ENCODE measurements at regions not wholly inside any gene's neighbourhood (a gene's known extent, or its start where the extent isn't known, plus 50 kb on each side); places are given as distances from the start of the nearest gene placed in this dataset.

- no peak for TF ChIP-seq EZH2phosphoT487 (IDR thresholded peaks at IDR 0.05; ENCODE audit: borderline replicate concordance, low read depth, low read length)
- TF ChIP-seq, protein P1, sequence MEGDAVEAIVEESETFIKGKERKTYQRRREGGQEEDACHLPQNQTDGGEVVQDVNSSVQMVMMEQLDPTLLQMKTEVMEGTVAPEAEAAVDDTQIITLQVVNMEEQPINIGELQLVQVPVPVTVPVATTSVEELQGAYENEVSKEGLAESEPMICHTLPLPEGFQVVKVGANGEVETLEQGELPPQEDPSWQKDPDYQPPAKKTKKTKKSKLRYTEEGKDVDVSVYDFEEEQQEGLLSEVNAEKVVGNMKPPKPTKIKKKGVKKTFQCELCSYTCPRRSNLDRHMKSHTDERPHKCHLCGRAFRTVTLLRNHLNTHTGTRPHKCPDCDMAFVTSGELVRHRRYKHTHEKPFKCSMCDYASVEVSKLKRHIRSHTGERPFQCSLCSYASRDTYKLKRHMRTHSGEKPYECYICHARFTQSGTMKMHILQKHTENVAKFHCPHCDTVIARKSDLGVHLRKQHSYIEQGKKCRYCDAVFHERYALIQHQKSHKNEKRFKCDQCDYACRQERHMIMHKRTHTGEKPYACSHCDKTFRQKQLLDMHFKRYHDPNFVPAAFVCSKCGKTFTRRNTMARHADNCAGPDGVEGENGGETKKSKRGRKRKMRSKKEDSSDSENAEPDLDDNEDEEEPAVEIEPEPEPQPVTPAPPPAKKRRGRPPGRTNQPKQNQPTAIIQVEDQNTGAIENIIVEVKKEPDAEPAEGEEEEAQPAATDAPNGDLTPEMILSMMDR (conservative IDR thresholded peaks at IDR 0.05; ENCODE audit: low read length), result no peak
- Histone ChIP-seq H2AFZ (ENCODE audit: low read length) (no peak overlapping the region), H4K20me1 (ENCODE audit: insufficient read depth, low read length) (no peaks in the 10 kb centered on the region), H3K4me2 (ENCODE audit: low read length) (no peak overlapping the region), H3K4me3 (ENCODE audit: low read depth, low read length, poor library complexity, severe bottlenecking) (no peak overlapping the region), H3K36me3 (ENCODE audit: insufficient read depth, low read length) (no peaks in the 10 kb centered on the region), H3K27ac (ENCODE audit: low read depth, low read length, poor library complexity, severe bottlenecking) (no peak overlapping the region), H3K4me1 (ENCODE audit: insufficient read depth, low read length, poor library complexity, severe bottlenecking) (no peaks in the 10 kb centered on the region), H3K9me3 (ENCODE audit: low read length) (no peaks in the 10 kb centered on the region), H3K9me2 (ENCODE audit: insufficient read depth, low read length) (no peaks in the 10 kb centered on the region), H3K79me2 (ENCODE audit: insufficient read depth, low read depth, low read length) (no peaks in the 10 kb centered on the region)
- ChIA-PET CTCF (ENCODE audit: unreplicated experiment) (no interaction called here), POLR2A (no interaction called here)
- DNase-seq (ENCODE audit: low spot score), result no peak
- intact Hi-C loops (cut with micrococcal nuclease; ENCODE audit: unreplicated experiment), result no loop called here
- no TSS peak for BruUV-seq (replicated peaks)
Measured at GRCh38 chr14:100980823-100981222, 77.3 kb upstream of the RTL1 start.

DNA sequence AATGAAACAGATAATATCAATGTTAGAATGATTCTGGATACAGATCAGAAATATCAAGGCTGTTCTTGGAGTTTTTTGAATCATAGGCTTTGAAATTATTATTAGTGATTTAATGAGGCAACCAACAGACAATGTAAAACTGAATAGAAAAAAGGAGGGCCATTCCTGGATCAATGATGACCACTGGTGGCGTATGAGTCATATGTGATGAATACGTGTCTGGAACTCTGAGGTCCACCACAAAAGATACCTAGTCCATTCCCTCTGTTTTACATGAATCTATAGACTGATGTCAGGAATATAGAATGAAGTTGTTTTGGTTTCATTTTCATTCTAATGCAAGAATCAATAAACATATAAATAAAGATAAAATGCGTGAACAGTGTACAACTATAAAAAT, 78.3 kb upstream of the RTL1 start:
- ChIA-PET POLR2A (no interaction called here), CTCF (ENCODE audit: unreplicated experiment) (no interaction called here)
- no peaks in the 10 kb centered on the region for H3K4me1 ChIP-seq (ENCODE audit: insufficient read depth, low read length, poor library complexity, severe bottlenecking)
- no TSS peak for BruUV-seq (replicated peaks)
- no peaks in the 10 kb centered on the region for H4K20me1 ChIP-seq (ENCODE audit: insufficient read depth, low read length)
- intact Hi-C loops (cut with micrococcal nuclease; ENCODE audit: unreplicated experiment), result no loop called here
- H3K9me3 ChIP-seq (ENCODE audit: low read length), result no peaks in the 10 kb centered on the region
- H3K4me2 ChIP-seq (ENCODE audit: low read length), result no peak overlapping the region
- TF ChIP-seq EZH2phosphoT487 (IDR thresholded peaks at IDR 0.05; ENCODE audit: borderline replicate concordance, low read depth, low read length), result no peak
- TF ChIP-seq, protein P1 (conservative IDR thresholded peaks at IDR 0.05; ENCODE audit: low read length), result no peak
- H3K36me3 ChIP-seq (ENCODE audit: insufficient read depth, low read length), result no peaks in the 10 kb centered on the region
- no peak for DNase-seq (ENCODE audit: low spot score)
- H3K4me3 ChIP-seq (ENCODE audit: low read depth, low read length, poor library complexity, severe bottlenecking), result no peak overlapping the region
- H2AFZ ChIP-seq (ENCODE audit: low read length), result no peak overlapping the region
- H3K27ac ChIP-seq (ENCODE audit: low read depth, low read length, poor library complexity, severe bottlenecking), result no peak overlapping the region
- H3K9me2 ChIP-seq (ENCODE audit: insufficient read depth, low read length), result no peaks in the 10 kb centered on the region
- no peaks in the 10 kb centered on the region for H3K79me2 ChIP-seq (ENCODE audit: insufficient read depth, low read depth, low read length)

DNA sequence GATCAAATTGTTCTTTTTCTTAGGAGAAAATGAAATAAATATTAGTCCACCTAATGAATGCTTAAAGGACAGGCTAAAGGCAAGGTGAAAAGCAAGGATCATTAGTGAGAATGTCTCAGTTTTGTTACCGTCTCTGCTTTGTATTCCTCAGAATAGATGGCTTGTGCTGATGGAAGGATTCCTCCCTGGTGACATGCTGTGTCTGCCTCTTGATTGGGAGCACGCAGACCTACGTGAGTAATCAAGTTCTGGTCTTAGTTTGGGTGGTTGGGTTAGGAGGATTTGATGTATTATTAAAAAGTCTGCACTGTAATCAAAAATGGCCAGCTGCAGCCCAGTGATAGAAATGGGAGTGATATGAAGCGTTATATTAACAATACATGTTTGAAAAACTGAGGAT, 78.8 kb upstream of the RTL1 start:
- intact Hi-C loops (cut with micrococcal nuclease; ENCODE audit: unreplicated experiment), result no loop called here
- Histone ChIP-seq H3K79me2 (ENCODE audit: insufficient read depth, low read depth, low read length) (no peaks in the 10 kb centered on the region), H3K4me2 (ENCODE audit: low read length) (no peak overlapping the region), H2AFZ (ENCODE audit: low read length) (no peak overlapping the region), H3K9me2 (ENCODE audit: insufficient read depth, low read length) (no peaks in the 10 kb centered on the region), H3K36me3 (ENCODE audit: insufficient read depth, low read length) (no peaks in the 10 kb centered on the region), H3K9me3 (ENCODE audit: low read length) (no peaks in the 10 kb centered on the region), H3K27ac (ENCODE audit: low read depth, low read length, poor library complexity, severe bottlenecking) (no peak overlapping the region), H4K20me1 (ENCODE audit: insufficient read depth, low read length) (no peaks in the 10 kb centered on the region), H3K4me1 (ENCODE audit: insufficient read depth, low read length, poor library complexity, severe bottlenecking) (no peaks in the 10 kb centered on the region), H3K4me3 (ENCODE audit: low read depth, low read length, poor library complexity, severe bottlenecking) (no peak overlapping the region)
- BruUV-seq (replicated peaks), result no TSS peak
- no peak for DNase-seq (ENCODE audit: low spot score)
- ChIA-PET POLR2A (no interaction called here), CTCF (ENCODE audit: unreplicated experiment) (no interaction called here)
- TF ChIP-seq EZH2phosphoT487 (IDR thresholded peaks at IDR 0.05; ENCODE audit: borderline replicate concordance, low read depth, low read length), result no peak
- TF ChIP-seq, protein P1 (conservative IDR thresholded peaks at IDR 0.05; ENCODE audit: low read length), result no peak

All from OCI-LY7 (cell line).